ENCODE measurements at regions not wholly inside any gene's neighbourhood (a gene's known extent, or its start where the extent isn't known, plus 50 kb on each side); places are given as distances from the start of the nearest gene placed in this dataset.

DNA sequence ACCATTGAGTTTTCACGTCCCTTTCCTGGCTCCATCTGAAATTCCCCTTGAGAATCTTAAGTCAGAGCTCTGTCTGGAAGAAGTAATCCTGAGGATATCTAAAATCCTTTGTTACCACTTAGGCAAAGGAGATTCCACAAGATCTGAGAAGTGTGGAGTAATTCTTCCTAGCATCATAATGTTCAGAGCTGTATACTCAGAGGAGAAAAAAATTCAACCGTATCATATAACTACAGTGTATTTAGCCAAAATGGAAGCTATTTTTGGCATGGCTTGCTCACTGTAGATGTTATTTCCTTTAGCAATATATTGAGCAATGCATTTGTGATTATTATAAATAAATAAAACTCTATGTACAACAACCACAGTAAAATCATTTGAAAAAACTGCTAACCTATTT, 1858.4 kb downstream of the EFNA5 start:
- DNase-seq, result no peak
- intact Hi-C loops (cut with micrococcal nuclease), result no loop called here
- no peaks in the 10 kb centered on the region for H3K27me3 Mint-ChIP-seq (ENCODE audit: low read depth)
- CTCF ChIA-PET, result no interaction called here
- H3K4me1 Mint-ChIP-seq (ENCODE audit: low read depth), result no peaks in the 10 kb centered on the region
- no peak overlapping the region for H3K4me3 Mint-ChIP-seq
- no peaks in the 10 kb centered on the region for H3K36me3 Mint-ChIP-seq (ENCODE audit: low read depth)
- H3K27ac Mint-ChIP-seq, result no peak overlapping the region
- H3K9me3 Mint-ChIP-seq, result peaks cover 10% of the 10 kb centered on the region

GRCh38 chr5:105807951-105808350, 1862.8 kb downstream of the EFNA5 start:
- CTCF ChIA-PET, result no interaction called here
- Mint-ChIP-seq H3K4me1 (ENCODE audit: low read depth) (no peaks in the 10 kb centered on the region), H3K27ac (no peak overlapping the region), H3K36me3 (ENCODE audit: low read depth) (no peaks in the 10 kb centered on the region), H3K4me3 (no peak overlapping the region), H3K9me3 (peaks cover 14% of the 10 kb centered on the region), H3K27me3 (ENCODE audit: low read depth) (no peaks in the 10 kb centered on the region)
- no peak for DNase-seq
- intact Hi-C loops (cut with micrococcal nuclease), result no loop called here

DNA sequence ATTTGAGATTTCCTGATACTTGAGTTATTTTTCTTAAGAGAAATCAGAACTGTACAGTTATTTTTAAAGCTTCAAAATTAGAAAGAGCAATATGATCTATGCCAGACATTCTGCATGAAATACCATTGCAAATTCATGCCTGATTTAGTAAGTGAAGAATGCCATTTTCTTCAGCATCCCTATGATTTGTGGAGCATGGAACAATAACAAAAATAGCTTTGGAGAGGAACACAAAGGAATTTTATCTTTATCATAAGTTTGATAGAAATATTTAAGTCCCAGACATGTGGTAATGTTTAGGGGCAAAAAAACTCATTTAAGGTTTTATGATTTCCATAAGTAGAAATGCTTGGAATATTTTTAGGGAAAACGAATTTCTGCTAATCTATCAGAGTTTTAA, 1863.4 kb downstream of the EFNA5 start:
- peaks cover 18% of the 10 kb centered on the region for H3K9me3 Mint-ChIP-seq
- no peak overlapping the region for H3K4me3 Mint-ChIP-seq
- H3K27me3 Mint-ChIP-seq (ENCODE audit: low read depth), result no peaks in the 10 kb centered on the region
- intact Hi-C loops (cut with micrococcal nuclease), result no loop called here
- no peaks in the 10 kb centered on the region for H3K36me3 Mint-ChIP-seq (ENCODE audit: low read depth)
- H3K27ac Mint-ChIP-seq, result no peak overlapping the region
- no peak for DNase-seq
- CTCF ChIA-PET, result no interaction called here
- no peaks in the 10 kb centered on the region for H3K4me1 Mint-ChIP-seq (ENCODE audit: low read depth)

- peaks cover 18% of the 10 kb centered on the region for H3K9me3 Mint-ChIP-seq
- no peaks in the 10 kb centered on the region for H3K36me3 Mint-ChIP-seq (ENCODE audit: low read depth)
- H3K27ac Mint-ChIP-seq, result no peak overlapping the region
- intact Hi-C loops (cut with micrococcal nuclease), result no loop called here
- no peak for DNase-seq
- H3K4me1 Mint-ChIP-seq (ENCODE audit: low read depth), result no peaks in the 10 kb centered on the region
- CTCF ChIA-PET, result no interaction called here
- no peak overlapping the region for H3K4me3 Mint-ChIP-seq
- no peaks in the 10 kb centered on the region for H3K27me3 Mint-ChIP-seq (ENCODE audit: low read depth)
These were observed 1864.1 kb downstream of the EFNA5 start for GRCh38 chr5:105806596-105806995.

- Mint-ChIP-seq H3K9me3 (peaks cover 13% of the 10 kb centered on the region), H3K4me3 (no peak overlapping the region), H3K4me1 (ENCODE audit: low read depth) (no peaks in the 10 kb centered on the region), H3K27me3 (ENCODE audit: low read depth) (no peaks in the 10 kb centered on the region), H3K27ac (no peak overlapping the region), H3K36me3 (ENCODE audit: low read depth) (no peaks in the 10 kb centered on the region)
- CTCF ChIA-PET, result no interaction called here
- DNase-seq, result no peak
- intact Hi-C loops (cut with micrococcal nuclease), result no loop called here
These were observed 1867.3 kb downstream of the EFNA5 start for GRCh38 chr5:105803431-105803830.

DNA sequence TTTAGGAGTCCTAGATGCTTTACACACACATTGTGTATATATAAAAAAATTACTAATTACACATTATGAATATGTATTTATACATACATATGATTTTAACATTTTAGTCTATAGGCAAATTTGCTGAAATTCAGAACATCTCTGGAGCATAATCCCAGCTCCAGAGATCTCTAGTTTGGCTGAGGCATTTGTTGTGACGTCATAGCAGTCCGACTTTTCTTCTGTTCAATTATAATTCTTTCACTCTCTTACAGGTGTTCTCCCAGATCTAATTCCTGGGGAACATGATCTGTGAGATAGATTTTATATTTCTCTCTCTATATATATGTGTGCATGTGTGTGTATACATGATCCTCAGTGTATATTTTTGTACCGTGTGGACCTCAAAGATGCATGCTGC, 1876.2 kb downstream of the EFNA5 start:
- CTCF ChIA-PET, result no interaction called here
- Mint-ChIP-seq H3K36me3 (ENCODE audit: low read depth) (no peaks in the 10 kb centered on the region), H3K9me3 (peaks cover 1% of the 10 kb centered on the region), H3K4me3 (no peak overlapping the region), H3K27ac (no peak overlapping the region), H3K27me3 (ENCODE audit: low read depth) (no peaks in the 10 kb centered on the region), H3K4me1 (ENCODE audit: low read depth) (no peaks in the 10 kb centered on the region)
- no peak for DNase-seq
- intact Hi-C loops (cut with micrococcal nuclease), result no loop called here

GRCh38 chr5:105789246-105789645, 1881.5 kb downstream of the EFNA5 start:
- Mint-ChIP-seq H3K27ac (no peak overlapping the region), H3K36me3 (ENCODE audit: low read depth) (no peaks in the 10 kb centered on the region)
- CTCF ChIA-PET, result no interaction called here

DNA sequence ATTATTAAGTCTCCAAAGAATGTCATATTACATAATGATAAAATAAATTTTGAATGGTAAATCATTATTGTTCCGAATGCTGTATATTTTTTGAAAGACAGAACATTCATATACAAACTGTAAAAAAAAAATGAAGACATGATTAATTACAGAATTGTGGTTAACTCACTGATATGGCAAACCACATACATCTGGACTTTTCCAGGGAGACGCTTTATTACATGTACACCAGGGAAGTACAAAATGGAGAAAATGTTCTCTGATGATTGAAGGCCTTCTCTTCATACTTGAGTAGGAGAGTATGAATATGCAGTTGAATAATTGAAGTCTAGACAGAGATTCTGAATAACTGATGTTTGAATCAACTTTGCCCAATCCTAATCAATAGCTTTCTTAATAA, 1886.9 kb downstream of the EFNA5 start:
- intact Hi-C loops (cut with micrococcal nuclease), result no loop called here
- CTCF ChIA-PET, result no interaction called here
- no peak for DNase-seq
- Mint-ChIP-seq H3K27me3 (ENCODE audit: low read depth) (no peaks in the 10 kb centered on the region), H3K4me1 (ENCODE audit: low read depth) (no peaks in the 10 kb centered on the region), H3K4me3 (no peak overlapping the region), H3K9me3 (peaks cover 4% of the 10 kb centered on the region), H3K36me3 (ENCODE audit: low read depth) (no peaks in the 10 kb centered on the region), H3K27ac (no peak overlapping the region)

More at GRCh38 chr5:105789246-105789645, 1881.5 kb downstream of the EFNA5 start:
- peaks cover 3% of the 10 kb centered on the region for H3K9me3 Mint-ChIP-seq
- H3K4me3 Mint-ChIP-seq, result no peak overlapping the region
- H3K4me1 Mint-ChIP-seq (ENCODE audit: low read depth), result no peaks in the 10 kb centered on the region
- no peaks in the 10 kb centered on the region for H3K27me3 Mint-ChIP-seq (ENCODE audit: low read depth)
- intact Hi-C loops (cut with micrococcal nuclease), result no loop called here
- DNase-seq, result no peak

- Mint-ChIP-seq H3K4me3 (no peak overlapping the region), H3K27me3 (ENCODE audit: low read depth) (no peaks in the 10 kb centered on the region), H3K36me3 (ENCODE audit: low read depth) (no peaks in the 10 kb centered on the region), H3K9me3 (peaks cover 4% of the 10 kb centered on the region), H3K4me1 (ENCODE audit: low read depth) (no peaks in the 10 kb centered on the region), H3K27ac (no peak overlapping the region)
- intact Hi-C loops (cut with micrococcal nuclease), result no loop called here
- CTCF ChIA-PET, result no interaction called here
- DNase-seq, result no peak
These were observed 1888.2 kb downstream of the EFNA5 start for GRCh38 chr5:105782501-105782900.

DNA sequence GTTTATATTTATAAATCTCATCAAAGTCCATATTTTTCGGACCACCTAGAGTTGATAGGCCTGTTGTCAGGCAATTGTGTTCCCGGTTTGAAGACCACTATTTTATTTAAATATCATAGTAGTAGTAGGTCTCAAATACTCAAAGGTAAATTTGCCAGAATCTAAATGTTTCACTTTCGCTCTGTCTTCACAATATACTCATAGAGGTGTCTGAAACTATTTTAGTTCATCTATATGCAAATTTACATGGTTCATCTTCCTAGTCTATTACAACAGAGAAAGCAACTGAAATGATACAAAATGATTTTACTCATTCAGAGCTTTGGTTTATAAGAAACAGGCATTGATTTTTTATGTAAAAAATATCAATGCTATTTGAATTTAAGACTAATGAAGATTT, 1897.5 kb downstream of the EFNA5 start:
- intact Hi-C loops (cut with micrococcal nuclease), result no loop called here

DNA sequence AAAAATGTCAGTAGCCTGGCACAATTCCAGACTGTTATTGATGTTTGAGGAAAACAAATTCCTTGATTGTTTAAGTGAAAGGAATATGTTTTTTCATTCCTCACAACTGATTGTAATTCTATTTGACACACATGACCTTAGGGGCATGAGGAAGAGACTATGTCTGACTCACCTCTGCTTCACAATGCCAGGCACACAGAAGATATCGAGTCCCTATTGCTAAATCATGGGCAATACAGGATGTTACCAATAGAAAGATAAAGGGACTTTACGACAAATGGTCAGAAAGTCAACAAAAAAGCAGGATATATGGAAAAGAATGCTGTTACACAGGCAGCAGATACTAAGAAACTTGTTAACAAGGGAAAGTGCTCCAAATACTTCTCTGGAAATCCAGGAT, 1903.5 kb downstream of the EFNA5 start:
- no peak overlapping the region for H3K27ac Mint-ChIP-seq

More for the DNA sequence above, 1897.5 kb downstream of the EFNA5 start:
- no peaks in the 10 kb centered on the region for H3K27me3 Mint-ChIP-seq (ENCODE audit: low read depth)
- no peaks in the 10 kb centered on the region for H3K36me3 Mint-ChIP-seq (ENCODE audit: low read depth)
- CTCF ChIA-PET, result no interaction called here
- H3K4me1 Mint-ChIP-seq (ENCODE audit: low read depth), result no peaks in the 10 kb centered on the region
- peaks cover 2% of the 10 kb centered on the region for H3K9me3 Mint-ChIP-seq
- no peak overlapping the region for H3K4me3 Mint-ChIP-seq
- H3K27ac Mint-ChIP-seq, result no peak overlapping the region
- DNase-seq, result no peak

DNA sequence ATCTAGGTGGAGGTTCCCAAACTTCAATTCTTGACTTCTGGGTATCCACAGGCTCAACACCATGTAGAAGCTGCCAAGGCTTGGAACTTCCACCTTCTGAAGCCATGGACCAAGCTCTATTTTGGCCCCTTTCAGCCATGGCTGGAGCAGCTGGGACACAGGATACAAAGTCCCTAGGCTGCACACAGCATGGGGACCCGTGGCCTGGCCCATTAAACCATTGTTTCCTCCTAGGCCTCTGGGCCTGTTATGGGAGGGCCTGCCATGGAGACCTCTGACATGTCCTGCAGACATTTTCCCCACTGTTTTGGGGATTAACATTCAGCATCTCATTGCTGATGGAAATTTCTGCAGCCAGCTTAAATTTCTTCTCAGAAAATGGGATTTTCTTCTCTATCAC, 1908.0 kb downstream of the EFNA5 start:
- no peaks in the 10 kb centered on the region for H3K36me3 Mint-ChIP-seq (ENCODE audit: low read depth)
- CTCF ChIA-PET, result no interaction called here
- H3K27ac Mint-ChIP-seq, result no peak overlapping the region
- H3K4me3 Mint-ChIP-seq, result no peak overlapping the region
- H3K27me3 Mint-ChIP-seq (ENCODE audit: low read depth), result no peaks in the 10 kb centered on the region
- intact Hi-C loops (cut with micrococcal nuclease), result no loop called here
- H3K4me1 Mint-ChIP-seq (ENCODE audit: low read depth), result no peaks in the 10 kb centered on the region
- DNase-seq, result no peak
- H3K9me3 Mint-ChIP-seq, result peaks cover 31% of the 10 kb centered on the region

More for the DNA sequence above, 1903.5 kb downstream of the EFNA5 start:
- no peaks in the 10 kb centered on the region for H3K27me3 Mint-ChIP-seq (ENCODE audit: low read depth)
- DNase-seq, result no peak
- no peaks in the 10 kb centered on the region for H3K4me1 Mint-ChIP-seq (ENCODE audit: low read depth)
- CTCF ChIA-PET, result no interaction called here
- intact Hi-C loops (cut with micrococcal nuclease), result no loop called here
- H3K4me3 Mint-ChIP-seq, result no peak overlapping the region
- H3K36me3 Mint-ChIP-seq (ENCODE audit: low read depth), result no peaks in the 10 kb centered on the region
- peaks cover 24% of the 10 kb centered on the region for H3K9me3 Mint-ChIP-seq

DNA sequence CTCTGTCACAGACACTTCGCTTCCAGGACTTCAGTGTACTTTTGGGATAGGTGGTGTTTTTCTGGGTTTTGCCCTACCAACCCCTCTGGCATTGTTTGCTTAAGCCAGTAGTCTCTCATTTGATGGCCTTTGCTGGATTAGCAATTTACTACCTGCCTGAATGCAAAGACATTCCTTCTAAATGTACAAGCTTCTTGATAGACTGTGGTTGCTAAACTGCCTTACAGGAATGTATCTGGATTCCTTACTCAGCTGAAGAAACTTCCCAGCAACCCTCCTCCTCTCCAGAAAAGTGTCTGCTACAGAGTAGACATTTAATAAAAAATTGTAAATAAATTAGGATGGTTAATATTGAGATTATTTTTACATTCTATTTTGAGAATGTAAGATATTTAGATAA, 1916.7 kb downstream of the EFNA5 start:
- H3K4me1 Mint-ChIP-seq (ENCODE audit: low read depth), result no peaks in the 10 kb centered on the region
- peaks cover 6% of the 10 kb centered on the region for H3K9me3 Mint-ChIP-seq
- no peak for DNase-seq
- H3K36me3 Mint-ChIP-seq (ENCODE audit: low read depth), result no peaks in the 10 kb centered on the region
- CTCF ChIA-PET, result no interaction called here
- intact Hi-C loops (cut with micrococcal nuclease), result no loop called here
- no peak overlapping the region for H3K4me3 Mint-ChIP-seq
- no peak overlapping the region for H3K27ac Mint-ChIP-seq
- H3K27me3 Mint-ChIP-seq (ENCODE audit: low read depth), result no peaks in the 10 kb centered on the region

DNA sequence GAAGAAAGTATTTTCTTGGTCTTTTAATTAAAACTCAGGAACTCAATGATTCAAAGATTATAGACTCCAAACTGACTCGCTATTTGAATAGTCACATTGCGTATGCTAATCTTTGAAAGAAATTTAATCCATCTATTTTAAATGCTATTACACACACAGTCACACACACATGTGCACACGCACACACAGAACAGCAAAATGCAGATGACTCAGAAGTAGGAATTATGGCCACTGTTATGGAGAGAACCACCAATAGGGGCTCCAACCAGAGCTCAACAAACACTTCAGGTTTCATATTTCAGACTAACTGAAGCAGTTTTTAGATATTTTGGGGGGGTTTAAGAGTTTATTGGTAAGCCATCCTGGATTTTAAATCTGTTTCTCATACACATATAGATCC, 1917.9 kb downstream of the EFNA5 start:
- Mint-ChIP-seq H3K36me3 (ENCODE audit: low read depth) (no peaks in the 10 kb centered on the region), H3K4me1 (ENCODE audit: low read depth) (no peaks in the 10 kb centered on the region), H3K9me3 (no peaks in the 10 kb centered on the region), H3K27me3 (ENCODE audit: low read depth) (no peaks in the 10 kb centered on the region), H3K4me3 (no peak overlapping the region), H3K27ac (no peak overlapping the region)
- DNase-seq, result no peak
- CTCF ChIA-PET, result no interaction called here
- intact Hi-C loops (cut with micrococcal nuclease), result no loop called here

All from activated naive CD4-positive, alpha-beta T cell treated with anti-CD3 and anti-CD28 coated beads for 36 hours (primary cell).